K562 (cell line): ENCODE measurements at regions not wholly inside any gene's neighbourhood (a gene's known extent, or its start where the extent isn't known, plus 50 kb on each side); places are given as distances from the start of the nearest gene placed in this dataset.

Experiments used
- ATAC-seq: fragments of 200-7000 bp; cut with Tn5 transposase; 3 replicates; pipeline ENCODE4 v1.9.1; 2020; ENCODE audit warnings: moderate library complexity
- BruUV-seq: library from RNA; stranded (reverse); fragments of 400-500 nt; replicated peaks from 2 replicates; lab custom pipeline; 2021; lab: Mats Ljungman, UMichigan
- CTCF ChIA-PET: fragments of 300-600 bp; formaldehyde crosslinking; extraction: SDS; loops from one replicate; lab custom pipeline; 2021; ENCODE audit warnings: low intra/inter-chr PET ratio; lab: Yijun Ruan, JAX
- POLR2A ChIA-PET: fragments of 300-600, 350-650 bp; sonication (Branson Sonifier 250); formaldehyde crosslinking; extraction: SDS; loops from one replicate; lab custom pipeline; 2021; ENCODE audit warnings: antibody characterized with exemption, inconsistent platforms; lab: Yijun Ruan, JAX
- DNase-seq, 4 experiments: peaks; one replicate each; pipeline versions ENCODE4 v3.0.0 to v3.0.0-alpha.2; 2011 to 2018; ENCODE audit warnings: low spot score in 3 of 4, mixed read lengths in 3 of 4; ENCODE audit errors: extremely low read depth in 1 of 4
- FAIRE-seq: peaks from 2 replicates; lab custom pipeline; 2011; peaks lifted over from hg19 to GRCh38; lab: Jason Lieb, UNC
- H2AFZ ChIP-seq: 2 replicates; pipeline ENCODE4 v1.6.0; 2011; ENCODE audit warnings: low read depth, low read length, control low read depth, inconsistent platforms
- H3K27ac ChIP-seq: fragments of 200-600 bp; 3 replicates; pipeline ENCODE4 v1.8.0; 2011; ENCODE audit warnings: low read depth, mild to moderate bottlenecking, control low read depth, inconsistent platforms, low read length, moderate library complexity, mixed read lengths; ENCODE audit errors: extremely low read depth
- H3K27me3 ChIP-seq, 2 experiments: fragments of 300-600 bp in 1 of 2; 2 replicates in 1 of 2; 3 replicates in 1 of 2; pipeline versions ENCODE4 v1.6.0 to v1.8.0; 2011; ENCODE audit warnings: inconsistent platforms in 2 of 2, low read length in 2 of 2, mild to moderate bottlenecking in 1 of 2, mixed read lengths in 1 of 2, moderate library complexity in 1 of 2; ENCODE audit not compliant: control insufficient read depth in 2 of 2, insufficient read depth in 2 of 2
- H3K36me3 ChIP-seq: fragments of 300-600 bp; 3 replicates; pipeline ENCODE4 v1.8.0; 2011; ENCODE audit warnings: mild to moderate bottlenecking, low read length, inconsistent platforms; ENCODE audit not compliant: control insufficient read depth, insufficient read depth
- H3K4me1 ChIP-seq, 2 experiments: fragments of 200-600 bp in 1 of 2; replicated peaks in 1 of 2; 2 replicates in 1 of 2; 3 replicates in 1 of 2; pipeline versions ENCODE4 v1.5.1 to v1.8.0; 2011; ENCODE audit warnings: inconsistent platforms in 2 of 2, low read length in 2 of 2, mild to moderate bottlenecking in 1 of 2, mixed read lengths in 1 of 2, moderate library complexity in 1 of 2; ENCODE audit not compliant: control insufficient read depth in 2 of 2, insufficient read depth in 2 of 2
- H3K4me2 ChIP-seq: 2 replicates; pipeline ENCODE4 v1.6.1; 2011; ENCODE audit warnings: low read length, control low read depth, inconsistent platforms, mixed read lengths; ENCODE audit not compliant: insufficient read depth
- H3K4me3 ChIP-seq: fragments of 200-600 bp; sonication (generic), shearing (Covaris generic); 2 replicates; pipeline ENCODE4 v1.5.1; 2016; ENCODE audit warnings: control low read depth, inconsistent platforms
- H3K79me2 ChIP-seq: fragments of 200-600 bp; 3 replicates; pipeline ENCODE4 v1.8.0; 2011; ENCODE audit warnings: low read length, inconsistent platforms; ENCODE audit not compliant: control insufficient read depth, insufficient read depth
- H3K9ac ChIP-seq, 2 experiments: 2 replicates each; pipeline versions ENCODE4 v1.6.0 to v1.6.1; 2011; ENCODE audit warnings: low read depth in 2 of 2, low read length in 2 of 2, control low read depth in 1 of 2, inconsistent platforms in 1 of 2, mild to moderate bottlenecking in 1 of 2, mixed read lengths in 1 of 2; ENCODE audit not compliant: insufficient read depth in 1 of 2
- H3K9me1 ChIP-seq: one replicate; pipeline ENCODE4 v1.6.0; 2011; ENCODE audit warnings: inconsistent platforms, mild to moderate bottlenecking, low read length, moderate library complexity; ENCODE audit not compliant: control insufficient read depth, insufficient read depth
- H3K9me3 ChIP-seq: replicated peaks from 2 replicates; pipeline ENCODE4 v1.5.1; 2011; ENCODE audit warnings: low read depth, low read length, inconsistent platforms; ENCODE audit not compliant: control insufficient read depth, insufficient read depth
- H4K20me1 ChIP-seq: replicated peaks from 2 replicates; pipeline ENCODE4 v1.6.1; 2011; ENCODE audit warnings: low read length, inconsistent platforms, mixed read lengths; ENCODE audit not compliant: control insufficient read depth, insufficient read depth
- PPARD ChIP-seq: fragments of 250-450 bp; sonication (Bioruptor Pico); IDR thresholded peaks from 2 replicates; pipeline ENCODE4 v1.8.0; 2022; ENCODE audit warnings: inconsistent platforms, mild to moderate bottlenecking, moderate library complexity
- RBM39 ChIP-seq: fragments of 200-400 bp; formaldehyde crosslinking; optimal IDR thresholded peaks from 2 replicates; pipeline ENCODE3; 2018; ENCODE audit warnings: low read depth, low read length
- SMARCC2 ChIP-seq: fragments of 450-650 bp; IDR thresholded peaks from 2 replicates; pipeline ENCODE4 v1.6.1; 2017; ENCODE audit warnings: antibody characterized with exemption, moderate library complexity, mild to moderate bottlenecking, low read depth
- TRIM28 ChIP-seq: fragments of 450-650 bp; IDR thresholded peaks from 2 replicates; pipeline ENCODE4 v1.6.1; 2017
- WGBS: fragments of 100-300 bp; shearing (Covaris generic); methylation state at CpG from one replicate; pipeline ENCODE4 v1.1.6; 2016; ENCODE audit warnings: low coverage, mixed read lengths; ENCODE audit not compliant: insufficient coverage; ENCODE audit errors: missing lambda C conversion rate; 5-methylcytosine and 5-hydroxymethylcytosine counted together
- in situ Hi-C: fragments of 300-500 bp; cut with MboI; formaldehyde crosslinking; loops from 4 replicates; pipeline ENCODE4 v1.15.0; 2018; ENCODE audit warnings: inconsistent platforms, mixed read lengths
- intact Hi-C: fragments of 100-400 bp; cut with micrococcal nuclease; formaldehyde crosslinking; loops from 2 replicates; pipeline ENCODE4 v1.14.2; 2022
- TF ChIP-seq, protein P1 (sequence below), 2 experiments: fragments of 150-350 bp in 1 of 2; IDR thresholded peaks; 2 replicates each; pipeline ENCODE4 v1.6.1; 2012 to 2016; ENCODE audit warnings: low read depth in 2 of 2, low read length in 2 of 2, mild to moderate bottlenecking in 1 of 2, moderate library complexity in 1 of 2
- TF ChIP-seq, protein P2 (sequence below), 2 experiments: fragments of 450-650 bp in 1 of 2; sonication (generic) in 1 of 2; formaldehyde crosslinking in 1 of 2; IDR thresholded peaks; 2 replicates each; pipeline versions ENCODE4 v1.7.1 to v1.9.0; 2016 to 2022; ENCODE audit warnings: inconsistent platforms in 1 of 2, mild to moderate bottlenecking in 1 of 2, missing genetic modification reagents in 1 of 2

DNA sequence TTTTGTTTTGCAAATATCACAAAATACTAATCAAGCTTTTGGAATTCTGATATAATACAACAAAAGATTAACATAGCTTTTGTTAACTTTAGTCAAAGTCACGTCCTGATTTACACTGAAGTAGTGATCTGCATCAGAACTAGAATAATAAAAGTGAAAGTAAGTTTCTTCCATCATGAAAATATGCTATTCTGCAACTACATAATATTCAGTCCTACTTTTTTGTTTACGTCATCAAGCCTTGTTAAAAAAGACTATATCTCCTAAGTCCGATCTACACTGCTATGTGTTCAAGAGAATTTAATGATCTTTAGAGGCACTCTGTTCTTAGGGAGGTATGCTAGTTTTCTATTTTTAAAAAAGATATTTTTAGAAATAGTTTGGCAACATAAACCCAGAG, 330.1 kb downstream of the ARPP21 start (continued):
- TF ChIP-seq, protein P1, sequence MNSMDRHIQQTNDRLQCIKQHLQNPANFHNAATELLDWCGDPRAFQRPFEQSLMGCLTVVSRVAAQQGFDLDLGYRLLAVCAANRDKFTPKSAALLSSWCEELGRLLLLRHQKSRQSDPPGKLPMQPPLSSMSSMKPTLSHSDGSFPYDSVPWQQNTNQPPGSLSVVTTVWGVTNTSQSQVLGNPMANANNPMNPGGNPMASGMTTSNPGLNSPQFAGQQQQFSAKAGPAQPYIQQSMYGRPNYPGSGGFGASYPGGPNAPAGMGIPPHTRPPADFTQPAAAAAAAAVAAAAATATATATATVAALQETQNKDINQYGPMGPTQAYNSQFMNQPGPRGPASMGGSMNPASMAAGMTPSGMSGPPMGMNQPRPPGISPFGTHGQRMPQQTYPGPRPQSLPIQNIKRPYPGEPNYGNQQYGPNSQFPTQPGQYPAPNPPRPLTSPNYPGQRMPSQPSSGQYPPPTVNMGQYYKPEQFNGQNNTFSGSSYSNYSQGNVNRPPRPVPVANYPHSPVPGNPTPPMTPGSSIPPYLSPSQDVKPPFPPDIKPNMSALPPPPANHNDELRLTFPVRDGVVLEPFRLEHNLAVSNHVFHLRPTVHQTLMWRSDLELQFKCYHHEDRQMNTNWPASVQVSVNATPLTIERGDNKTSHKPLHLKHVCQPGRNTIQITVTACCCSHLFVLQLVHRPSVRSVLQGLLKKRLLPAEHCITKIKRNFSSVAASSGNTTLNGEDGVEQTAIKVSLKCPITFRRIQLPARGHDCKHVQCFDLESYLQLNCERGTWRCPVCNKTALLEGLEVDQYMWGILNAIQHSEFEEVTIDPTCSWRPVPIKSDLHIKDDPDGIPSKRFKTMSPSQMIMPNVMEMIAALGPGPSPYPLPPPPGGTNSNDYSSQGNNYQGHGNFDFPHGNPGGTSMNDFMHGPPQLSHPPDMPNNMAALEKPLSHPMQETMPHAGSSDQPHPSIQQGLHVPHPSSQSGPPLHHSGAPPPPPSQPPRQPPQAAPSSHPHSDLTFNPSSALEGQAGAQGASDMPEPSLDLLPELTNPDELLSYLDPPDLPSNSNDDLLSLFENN (IDR thresholded peaks at IDR 0.05; ENCODE audit: low read depth in 2 of 2, low read length in 2 of 2) = no peak
- TF ChIP-seq RBM39 (no peak), TRIM28 (no peak), PPARD (CRISPR knock-in tag) (no peak)

DNA sequence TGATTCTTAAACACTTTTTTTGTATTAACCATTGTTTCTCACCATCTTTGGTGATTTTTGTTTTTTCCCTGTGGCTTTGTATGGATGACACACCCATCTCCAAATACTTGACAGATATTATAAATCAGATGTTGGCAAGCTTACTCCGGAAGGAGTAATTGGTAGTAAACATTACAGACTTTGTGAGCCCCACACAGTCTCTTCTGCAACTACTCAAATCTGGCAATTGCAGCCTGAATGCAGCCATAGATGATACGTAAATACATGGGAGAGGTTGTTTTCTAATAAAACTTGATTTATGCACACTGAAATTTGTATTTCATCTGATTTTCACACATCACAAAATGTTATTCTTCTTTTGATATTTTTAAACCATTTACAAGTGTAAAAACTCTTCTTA, 331.5 kb downstream of the ARPP21 start:
- Histone ChIP-seq H4K20me1 (no peaks in the 10 kb centered on the region), H3K4me3 (no peak overlapping the region), H3K4me1 (no peaks in the 10 kb centered on the region), H3K27me3 (no peaks in the 10 kb centered on the region), H3K79me2 (no peaks in the 10 kb centered on the region), H3K9ac (no peak overlapping the region), H3K9me1 (no peaks in the 10 kb centered on the region), H3K9me3 (peaks cover 6% of the 10 kb centered on the region; the same call in 1 of the 2 replicates), H3K27ac (no peak overlapping the region), H2AFZ (no peak overlapping the region), H3K4me2 (no peak overlapping the region), H3K36me3 (no peaks in the 10 kb centered on the region)
- WGBS = 3% methylated on average over 2 of the region's 2 CpGs
- intact Hi-C loops (no loop called here), in situ Hi-C loops (no loop called here)
- BruUV-seq = no TSS peak
- DNase-seq = no peak
- ATAC-seq = no peak
- ChIA-PET POLR2A (no interaction called here), CTCF (no interaction called here)
- FAIRE-seq = no peak
- TF ChIP-seq SMARCC2 = no peak
- TF ChIP-seq, protein P2, sequence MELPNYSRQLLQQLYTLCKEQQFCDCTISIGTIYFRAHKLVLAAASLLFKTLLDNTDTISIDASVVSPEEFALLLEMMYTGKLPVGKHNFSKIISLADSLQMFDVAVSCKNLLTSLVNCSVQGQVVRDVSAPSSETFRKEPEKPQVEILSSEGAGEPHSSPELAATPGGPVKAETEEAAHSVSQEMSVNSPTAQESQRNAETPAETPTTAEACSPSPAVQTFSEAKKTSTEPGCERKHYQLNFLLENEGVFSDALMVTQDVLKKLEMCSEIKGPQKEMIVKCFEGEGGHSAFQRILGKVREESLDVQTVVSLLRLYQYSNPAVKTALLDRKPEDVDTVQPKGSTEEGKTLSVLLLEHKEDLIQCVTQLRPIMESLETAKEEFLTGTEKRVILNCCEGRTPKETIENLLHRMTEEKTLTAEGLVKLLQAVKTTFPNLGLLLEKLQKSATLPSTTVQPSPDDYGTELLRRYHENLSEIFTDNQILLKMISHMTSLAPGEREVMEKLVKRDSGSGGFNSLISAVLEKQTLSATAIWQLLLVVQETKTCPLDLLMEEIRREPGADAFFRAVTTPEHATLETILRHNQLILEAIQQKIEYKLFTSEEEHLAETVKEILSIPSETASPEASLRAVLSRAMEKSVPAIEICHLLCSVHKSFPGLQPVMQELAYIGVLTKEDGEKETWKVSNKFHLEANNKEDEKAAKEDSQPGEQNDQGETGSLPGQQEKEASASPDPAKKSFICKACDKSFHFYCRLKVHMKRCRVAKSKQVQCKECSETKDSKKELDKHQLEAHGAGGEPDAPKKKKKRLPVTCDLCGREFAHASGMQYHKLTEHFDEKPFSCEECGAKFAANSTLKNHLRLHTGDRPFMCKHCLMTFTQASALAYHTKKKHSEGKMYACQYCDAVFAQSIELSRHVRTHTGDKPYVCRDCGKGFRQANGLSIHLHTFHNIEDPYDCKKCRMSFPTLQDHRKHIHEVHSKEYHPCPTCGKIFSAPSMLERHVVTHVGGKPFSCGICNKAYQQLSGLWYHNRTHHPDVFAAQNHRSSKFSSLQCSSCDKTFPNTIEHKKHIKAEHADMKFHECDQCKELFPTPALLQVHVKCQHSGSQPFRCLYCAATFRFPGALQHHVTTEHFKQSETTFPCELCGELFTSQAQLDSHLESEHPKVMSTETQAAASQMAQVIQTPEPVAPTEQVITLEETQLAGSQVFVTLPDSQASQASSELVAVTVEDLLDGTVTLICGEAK (IDR thresholded peaks at IDR 0.05) = no peak
- TF ChIP-seq, protein P2 (CRISPR knock-in tag; IDR thresholded peaks at IDR 0.05) = no peak
